K562 (cell line): ENCODE measurements at regions not wholly inside any gene's neighbourhood (a gene's known extent, or its start where the extent isn't known, plus 50 kb on each side); places are given as distances from the start of the nearest gene placed in this dataset.

Source experiments
- ATAC-seq: fragments of 200-7000 bp; cut with Tn5 transposase; 3 replicates; pipeline ENCODE4 v1.9.1; 2020; ENCODE audit warnings: moderate library complexity
- BruUV-seq: library from RNA; stranded (reverse); fragments of 400-500 nt; replicated peaks from 2 replicates; lab custom pipeline; 2021; lab: Mats Ljungman, UMichigan
- CTCF ChIA-PET: fragments of 300-600 bp; formaldehyde crosslinking; extraction: SDS; loops from one replicate; lab custom pipeline; 2021; ENCODE audit warnings: low intra/inter-chr PET ratio; lab: Yijun Ruan, JAX
- POLR2A ChIA-PET: fragments of 300-600, 350-650 bp; sonication (Branson Sonifier 250); formaldehyde crosslinking; extraction: SDS; loops from one replicate; lab custom pipeline; 2021; ENCODE audit warnings: antibody characterized with exemption, inconsistent platforms; lab: Yijun Ruan, JAX
- DNase-seq, 4 experiments: peaks; one replicate each; pipeline versions ENCODE4 v3.0.0 to v3.0.0-alpha.2; 2011 to 2018; ENCODE audit warnings: low spot score in 3 of 4, mixed read lengths in 3 of 4; ENCODE audit errors: extremely low read depth in 1 of 4
- FAIRE-seq: peaks from 2 replicates; lab custom pipeline; 2011; peaks lifted over from hg19 to GRCh38; lab: Jason Lieb, UNC
- H2AFZ ChIP-seq: 2 replicates; pipeline ENCODE4 v1.6.0; 2011; ENCODE audit warnings: low read depth, low read length, control low read depth, inconsistent platforms
- H3K27ac ChIP-seq: fragments of 200-600 bp; 3 replicates; pipeline ENCODE4 v1.8.0; 2011; ENCODE audit warnings: low read depth, mild to moderate bottlenecking, control low read depth, inconsistent platforms, low read length, moderate library complexity, mixed read lengths; ENCODE audit errors: extremely low read depth
- H3K27me3 ChIP-seq, 2 experiments: fragments of 300-600 bp in 1 of 2; 2 replicates in 1 of 2; 3 replicates in 1 of 2; pipeline versions ENCODE4 v1.6.0 to v1.8.0; 2011; ENCODE audit warnings: inconsistent platforms in 2 of 2, low read length in 2 of 2, mild to moderate bottlenecking in 1 of 2, mixed read lengths in 1 of 2, moderate library complexity in 1 of 2; ENCODE audit not compliant: control insufficient read depth in 2 of 2, insufficient read depth in 2 of 2
- H3K36me3 ChIP-seq: fragments of 300-600 bp; 3 replicates; pipeline ENCODE4 v1.8.0; 2011; ENCODE audit warnings: mild to moderate bottlenecking, low read length, inconsistent platforms; ENCODE audit not compliant: control insufficient read depth, insufficient read depth
- H3K4me1 ChIP-seq, 2 experiments: fragments of 200-600 bp in 1 of 2; replicated peaks in 1 of 2; 2 replicates in 1 of 2; 3 replicates in 1 of 2; pipeline versions ENCODE4 v1.5.1 to v1.8.0; 2011; ENCODE audit warnings: inconsistent platforms in 2 of 2, low read length in 2 of 2, mild to moderate bottlenecking in 1 of 2, mixed read lengths in 1 of 2, moderate library complexity in 1 of 2; ENCODE audit not compliant: control insufficient read depth in 2 of 2, insufficient read depth in 2 of 2
- H3K4me2 ChIP-seq: 2 replicates; pipeline ENCODE4 v1.6.1; 2011; ENCODE audit warnings: low read length, control low read depth, inconsistent platforms, mixed read lengths; ENCODE audit not compliant: insufficient read depth
- H3K4me3 ChIP-seq: fragments of 200-600 bp; sonication (generic), shearing (Covaris generic); 2 replicates; pipeline ENCODE4 v1.5.1; 2016; ENCODE audit warnings: control low read depth, inconsistent platforms
- H3K79me2 ChIP-seq: fragments of 200-600 bp; 3 replicates; pipeline ENCODE4 v1.8.0; 2011; ENCODE audit warnings: low read length, inconsistent platforms; ENCODE audit not compliant: control insufficient read depth, insufficient read depth
- H3K9ac ChIP-seq, 2 experiments: 2 replicates each; pipeline versions ENCODE4 v1.6.0 to v1.6.1; 2011; ENCODE audit warnings: low read depth in 2 of 2, low read length in 2 of 2, control low read depth in 1 of 2, inconsistent platforms in 1 of 2, mild to moderate bottlenecking in 1 of 2, mixed read lengths in 1 of 2; ENCODE audit not compliant: insufficient read depth in 1 of 2
- H3K9me1 ChIP-seq: one replicate; pipeline ENCODE4 v1.6.0; 2011; ENCODE audit warnings: inconsistent platforms, mild to moderate bottlenecking, low read length, moderate library complexity; ENCODE audit not compliant: control insufficient read depth, insufficient read depth
- H3K9me3 ChIP-seq: replicated peaks from 2 replicates; pipeline ENCODE4 v1.5.1; 2011; ENCODE audit warnings: low read depth, low read length, inconsistent platforms; ENCODE audit not compliant: control insufficient read depth, insufficient read depth
- H4K20me1 ChIP-seq: replicated peaks from 2 replicates; pipeline ENCODE4 v1.6.1; 2011; ENCODE audit warnings: low read length, inconsistent platforms, mixed read lengths; ENCODE audit not compliant: control insufficient read depth, insufficient read depth
- OTX1 ChIP-seq: fragments of 450-650 bp; formaldehyde crosslinking; IDR thresholded peaks from 2 replicates; pipeline ENCODE4 v1.4.0; 2022; ENCODE audit warnings: mild to moderate bottlenecking
- SREBF2 ChIP-seq: sonication (generic); formaldehyde crosslinking; IDR thresholded peaks from 2 replicates; pipeline ENCODE4 v1.4.0; 2020; ENCODE audit warnings: mild to moderate bottlenecking, missing genetic modification reagents
- ZNF143 ChIP-seq: sonication (generic); formaldehyde crosslinking; IDR thresholded peaks from 2 replicates; pipeline ENCODE4 v1.9.0; 2022; ENCODE audit warnings: mild to moderate bottlenecking, missing genetic modification reagents
- ZNF696 ChIP-seq: fragments of 250-450 bp; sonication (Bioruptor Pico); conservative IDR thresholded peaks from 2 replicates; pipeline ENCODE4 v1.4.0; 2020; ENCODE audit warnings: mild to moderate bottlenecking, moderate library complexity
- WGBS: fragments of 100-300 bp; shearing (Covaris generic); methylation state at CpG from one replicate; pipeline ENCODE4 v1.1.6; 2016; ENCODE audit warnings: low coverage, mixed read lengths; ENCODE audit not compliant: insufficient coverage; ENCODE audit errors: missing lambda C conversion rate; 5-methylcytosine and 5-hydroxymethylcytosine counted together
- in situ Hi-C: fragments of 300-500 bp; cut with MboI; formaldehyde crosslinking; loops from 4 replicates; pipeline ENCODE4 v1.15.0; 2018; ENCODE audit warnings: inconsistent platforms, mixed read lengths
- intact Hi-C: fragments of 100-400 bp; cut with micrococcal nuclease; formaldehyde crosslinking; loops from 2 replicates; pipeline ENCODE4 v1.14.2; 2022
- TF ChIP-seq, protein P1 (sequence below): fragments of 250-450 bp; sonication (Bioruptor Pico); IDR thresholded peaks from 2 replicates; pipeline ENCODE4 v1.6.1; 2021; ENCODE audit warnings: mild to moderate bottlenecking
- TF ChIP-seq, protein P2 (sequence below): fragments of 450-650 bp; IDR thresholded peaks from 2 replicates; pipeline ENCODE4 v1.6.1; 2016; ENCODE audit warnings: borderline replicate concordance
- TF ChIP-seq, protein P3 (sequence below): fragments of 250-450 bp; sonication (Bioruptor Pico); IDR thresholded peaks from 2 replicates; pipeline ENCODE4 v1.5.1; 2021; ENCODE audit warnings: mild to moderate bottlenecking
- TF ChIP-seq, protein P4 (sequence below): fragments of 450-650 bp; formaldehyde crosslinking; IDR thresholded peaks from 2 replicates; pipeline ENCODE4 v1.4.0; 2020; ENCODE audit warnings: mild to moderate bottlenecking
- TF ChIP-seq, protein P5 (sequence below): sonication (generic); formaldehyde crosslinking; IDR thresholded peaks from 2 replicates; pipeline ENCODE4 v1.8.1; 2023; ENCODE audit warnings: mild to moderate bottlenecking, missing genetic modification reagents

DNA sequence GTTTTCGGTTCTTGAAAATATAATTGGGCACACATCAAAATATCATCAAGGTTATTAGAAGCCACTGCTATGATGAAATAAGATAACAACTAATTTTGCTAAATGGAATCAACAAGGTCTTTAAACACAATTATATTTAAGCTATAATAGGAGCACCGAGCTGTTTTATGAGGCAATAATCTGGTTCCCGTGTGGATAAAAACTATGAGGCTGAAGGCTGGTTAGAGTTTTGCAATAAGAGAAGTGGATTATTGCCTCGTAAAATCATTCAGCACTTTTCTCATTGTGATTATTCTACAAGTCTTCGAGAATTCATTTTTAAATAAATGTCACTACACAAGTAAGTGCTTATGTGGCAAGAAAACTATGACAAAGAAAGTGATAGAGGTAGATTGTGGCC is 975.7 kb upstream of the ADGRL2 start:
- no peak overlapping the region for H3K27ac ChIP-seq
- H3K79me2 ChIP-seq = no peaks in the 10 kb centered on the region
- no peaks in the 10 kb centered on the region for H3K9me1 ChIP-seq
- no peak overlapping the region for H3K4me2 ChIP-seq
- H4K20me1 ChIP-seq = no peaks in the 10 kb centered on the region
- no peak overlapping the region for H3K9ac ChIP-seq
- intact Hi-C loops = no loop called here
- H3K9me3 ChIP-seq = no peaks in the 10 kb centered on the region
- no peaks in the 10 kb centered on the region for H3K4me1 ChIP-seq
- POLR2A ChIA-PET = no interaction called here
- H3K36me3 ChIP-seq = no peaks in the 10 kb centered on the region
- no peak for DNase-seq
- no peak overlapping the region for H3K4me3 ChIP-seq
- H2AFZ ChIP-seq = no peak overlapping the region
- no TSS peak for BruUV-seq
- TF ChIP-seq, protein P1, sequence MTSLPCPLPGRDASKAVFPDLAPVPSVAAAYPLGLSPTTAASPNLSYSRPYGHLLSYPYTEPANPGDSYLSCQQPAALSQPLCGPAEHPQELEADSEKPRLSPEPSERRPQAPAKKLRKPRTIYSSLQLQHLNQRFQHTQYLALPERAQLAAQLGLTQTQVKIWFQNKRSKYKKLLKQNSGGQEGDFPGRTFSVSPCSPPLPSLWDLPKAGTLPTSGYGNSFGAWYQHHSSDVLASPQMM (CRISPR knock-in tag) = no peak
- TF ChIP-seq, protein P2, sequence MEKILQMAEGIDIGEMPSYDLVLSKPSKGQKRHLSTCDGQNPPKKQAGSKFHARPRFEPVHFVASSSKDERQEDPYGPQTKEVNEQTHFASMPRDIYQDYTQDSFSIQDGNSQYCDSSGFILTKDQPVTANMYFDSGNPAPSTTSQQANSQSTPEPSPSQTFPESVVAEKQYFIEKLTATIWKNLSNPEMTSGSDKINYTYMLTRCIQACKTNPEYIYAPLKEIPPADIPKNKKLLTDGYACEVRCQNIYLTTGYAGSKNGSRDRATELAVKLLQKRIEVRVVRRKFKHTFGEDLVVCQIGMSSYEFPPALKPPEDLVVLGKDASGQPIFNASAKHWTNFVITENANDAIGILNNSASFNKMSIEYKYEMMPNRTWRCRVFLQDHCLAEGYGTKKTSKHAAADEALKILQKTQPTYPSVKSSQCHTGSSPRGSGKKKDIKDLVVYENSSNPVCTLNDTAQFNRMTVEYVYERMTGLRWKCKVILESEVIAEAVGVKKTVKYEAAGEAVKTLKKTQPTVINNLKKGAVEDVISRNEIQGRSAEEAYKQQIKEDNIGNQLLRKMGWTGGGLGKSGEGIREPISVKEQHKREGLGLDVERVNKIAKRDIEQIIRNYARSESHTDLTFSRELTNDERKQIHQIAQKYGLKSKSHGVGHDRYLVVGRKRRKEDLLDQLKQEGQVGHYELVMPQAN = no peak
- TF ChIP-seq, all 486 proteins: peak for 0
- in situ Hi-C loops = no loop called here
- 1% methylated on average over 5 of the region's 5 CpGs for WGBS
- FAIRE-seq = no peak
- H3K27me3 ChIP-seq = no peaks in the 10 kb centered on the region
- ATAC-seq = no peak
- CTCF ChIA-PET = no interaction called here

DNA sequence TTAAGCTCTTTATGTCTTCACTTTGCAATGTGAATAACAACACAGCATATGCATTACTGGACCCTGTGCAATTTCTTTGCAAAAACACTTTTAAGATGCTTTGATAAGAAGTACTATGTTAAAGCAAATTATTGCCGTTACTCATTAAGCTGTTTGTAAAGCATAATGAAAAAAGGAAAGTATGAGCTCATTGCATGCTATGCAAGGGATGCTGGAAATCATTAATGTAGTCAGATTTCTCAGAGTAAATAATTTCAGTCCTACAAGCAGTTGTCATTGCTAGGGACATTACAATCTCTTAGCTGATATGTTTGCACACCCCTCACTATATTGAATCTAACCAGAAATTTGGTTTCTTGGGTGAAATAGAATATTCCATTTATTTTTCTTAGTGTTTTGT is 982.5 kb upstream of the ADGRL2 start:
- intact Hi-C loops = no loop called here
- BruUV-seq = no TSS peak
- H3K9ac ChIP-seq = no peak overlapping the region
- no peaks in the 10 kb centered on the region for H3K9me1 ChIP-seq
- H3K27ac ChIP-seq = no peak overlapping the region
- no peaks in the 10 kb centered on the region for H3K27me3 ChIP-seq
- in situ Hi-C loops = no loop called here
- ATAC-seq (no peak), DNase-seq (no peak), FAIRE-seq (no peak)
- H3K4me3 ChIP-seq = no peak overlapping the region
- no peaks in the 10 kb centered on the region for H4K20me1 ChIP-seq
- no peaks in the 10 kb centered on the region for H3K4me1 ChIP-seq
- no peaks in the 10 kb centered on the region for H3K36me3 ChIP-seq
- 6% methylated on average over 1 of the region's 1 CpG for WGBS
- H2AFZ ChIP-seq = no peak overlapping the region
- POLR2A ChIA-PET = no interaction called here
- no peak overlapping the region for H3K4me2 ChIP-seq
- CTCF ChIA-PET = no interaction called here
- H3K9me3 ChIP-seq = no peaks in the 10 kb centered on the region
- H3K79me2 ChIP-seq = no peaks in the 10 kb centered on the region
- no peak for TF ChIP-seq ZNF143 (CRISPR knock-in tag)
- TF ChIP-seq OTX1 (CRISPR knock-in tag) = no peak
- TF ChIP-seq, protein P3, sequence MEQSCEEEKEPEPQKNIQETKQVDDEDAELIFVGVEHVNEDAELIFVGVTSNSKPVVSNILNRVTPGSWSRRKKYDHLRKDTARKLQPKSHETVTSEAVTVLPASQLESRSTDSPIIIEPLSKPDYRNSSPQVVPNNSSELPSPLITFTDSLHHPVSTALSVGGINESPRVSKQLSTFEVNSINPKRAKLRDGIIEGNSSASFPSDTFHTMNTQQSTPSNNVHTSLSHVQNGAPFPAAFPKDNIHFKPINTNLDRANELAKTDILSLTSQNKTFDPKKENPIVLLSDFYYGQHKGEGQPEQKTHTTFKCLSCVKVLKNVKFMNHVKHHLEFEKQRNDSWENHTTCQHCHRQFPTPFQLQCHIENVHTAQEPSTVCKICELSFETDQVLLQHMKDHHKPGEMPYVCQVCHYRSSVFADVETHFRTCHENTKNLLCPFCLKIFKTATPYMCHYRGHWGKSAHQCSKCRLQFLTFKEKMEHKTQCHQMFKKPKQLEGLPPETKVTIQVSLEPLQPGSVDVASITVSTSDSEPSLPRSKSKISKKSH (CRISPR knock-in tag) = no peak
- no peak for TF ChIP-seq SREBF2 (CRISPR knock-in tag)
- TF ChIP-seq, protein P4, sequence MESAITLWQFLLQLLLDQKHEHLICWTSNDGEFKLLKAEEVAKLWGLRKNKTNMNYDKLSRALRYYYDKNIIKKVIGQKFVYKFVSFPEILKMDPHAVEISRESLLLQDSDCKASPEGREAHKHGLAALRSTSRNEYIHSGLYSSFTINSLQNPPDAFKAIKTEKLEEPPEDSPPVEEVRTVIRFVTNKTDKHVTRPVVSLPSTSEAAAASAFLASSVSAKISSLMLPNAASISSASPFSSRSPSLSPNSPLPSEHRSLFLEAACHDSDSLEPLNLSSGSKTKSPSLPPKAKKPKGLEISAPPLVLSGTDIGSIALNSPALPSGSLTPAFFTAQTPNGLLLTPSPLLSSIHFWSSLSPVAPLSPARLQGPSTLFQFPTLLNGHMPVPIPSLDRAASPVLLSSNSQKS (CRISPR knock-in tag) = no peak
- no peak for TF ChIP-seq ZNF696
- TF ChIP-seq, protein P5, sequence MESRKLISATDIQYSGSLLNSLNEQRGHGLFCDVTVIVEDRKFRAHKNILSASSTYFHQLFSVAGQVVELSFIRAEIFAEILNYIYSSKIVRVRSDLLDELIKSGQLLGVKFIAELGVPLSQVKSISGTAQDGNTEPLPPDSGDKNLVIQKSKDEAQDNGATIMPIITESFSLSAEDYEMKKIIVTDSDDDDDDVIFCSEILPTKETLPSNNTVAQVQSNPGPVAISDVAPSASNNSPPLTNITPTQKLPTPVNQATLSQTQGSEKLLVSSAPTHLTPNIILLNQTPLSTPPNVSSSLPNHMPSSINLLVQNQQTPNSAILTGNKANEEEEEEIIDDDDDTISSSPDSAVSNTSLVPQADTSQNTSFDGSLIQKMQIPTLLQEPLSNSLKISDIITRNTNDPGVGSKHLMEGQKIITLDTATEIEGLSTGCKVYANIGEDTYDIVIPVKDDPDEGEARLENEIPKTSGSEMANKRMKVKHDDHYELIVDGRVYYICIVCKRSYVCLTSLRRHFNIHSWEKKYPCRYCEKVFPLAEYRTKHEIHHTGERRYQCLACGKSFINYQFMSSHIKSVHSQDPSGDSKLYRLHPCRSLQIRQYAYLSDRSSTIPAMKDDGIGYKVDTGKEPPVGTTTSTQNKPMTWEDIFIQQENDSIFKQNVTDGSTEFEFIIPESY (CRISPR knock-in tag) = no peak
